ENCODE measurements at regions not wholly inside any gene's neighbourhood (a gene's known extent, or its start where the extent isn't known, plus 50 kb on each side); places are given as distances from the start of the nearest gene placed in this dataset.

GRCh38 chr19:33871605-33872004 is 74.9 kb downstream of the KCTD15 start:
- TF ChIP-seq ATF3 (IDR thresholded peaks at IDR 0.05) (no peak), EGR1 (IDR thresholded peaks at IDR 0.05; ENCODE audit: low read depth in 2 of 2) (no peak), RAD21 (IDR thresholded peaks at IDR 0.05) (no peak)

Measured in liver (tissue), 2 donors.